ENCODE measurements at regions not wholly inside any gene's neighbourhood (a gene's known extent, or its start where the extent isn't known, plus 50 kb on each side); places are given as distances from the start of the nearest gene placed in this dataset.
"Not testable (repeated sequence)": the region's sequence is repeated elsewhere in the genome, so short reads cannot be mapped to it uniquely, and the experiment has no call there.

DNA sequence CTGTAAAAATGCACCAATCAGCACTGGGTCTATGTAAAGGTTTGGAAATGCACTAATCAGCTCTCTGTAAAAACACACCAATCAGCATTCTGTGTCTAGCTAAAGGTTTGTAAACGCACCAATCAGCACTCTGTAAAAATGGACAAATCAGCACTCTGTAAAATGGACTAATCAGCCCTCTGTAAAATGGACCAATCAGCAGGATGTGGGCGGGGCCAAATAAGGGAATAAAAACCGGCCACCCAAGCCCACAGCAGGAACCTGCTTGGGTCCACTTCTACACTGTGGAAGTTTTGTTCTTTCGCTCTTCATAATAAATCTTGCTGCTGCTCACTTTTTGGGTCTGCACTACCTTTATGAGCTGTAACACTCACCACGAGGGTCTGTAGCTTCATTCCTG is 101.0 kb downstream of the SMC2 start:
- DNase-seq (ENCODE audit: low read depth, low spot score), result not testable (repeated sequence)

DNA sequence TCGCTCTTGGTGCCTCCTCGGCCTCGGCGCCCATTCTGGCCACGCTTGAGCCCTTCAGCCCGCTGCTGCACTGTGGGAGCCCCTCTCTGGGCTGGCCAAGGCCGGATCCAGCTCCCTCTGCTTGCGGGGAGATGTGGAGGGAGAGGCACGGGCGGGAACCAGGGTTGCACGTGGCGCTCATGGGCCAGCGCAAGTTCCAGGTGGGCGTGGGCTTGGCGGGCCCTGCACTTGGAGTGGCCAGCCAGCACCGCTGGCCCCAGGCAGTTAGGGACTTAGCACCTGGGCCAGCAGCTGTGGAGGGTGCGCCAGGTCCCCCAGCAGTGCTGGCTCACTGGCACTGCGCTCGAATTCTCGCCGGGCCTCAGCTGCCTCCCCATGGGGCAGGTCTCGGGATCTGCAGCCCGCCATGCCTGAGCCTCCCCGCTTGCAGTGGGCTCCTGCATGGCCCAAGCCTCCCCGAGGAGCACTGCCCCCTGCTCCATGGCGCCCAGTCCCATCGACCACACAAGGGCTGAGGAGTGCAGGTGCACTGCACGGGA is 106.4 kb downstream of the SMC2 start:
- DNase-seq (ENCODE audit: low read depth, low spot score), result no peak

DNA sequence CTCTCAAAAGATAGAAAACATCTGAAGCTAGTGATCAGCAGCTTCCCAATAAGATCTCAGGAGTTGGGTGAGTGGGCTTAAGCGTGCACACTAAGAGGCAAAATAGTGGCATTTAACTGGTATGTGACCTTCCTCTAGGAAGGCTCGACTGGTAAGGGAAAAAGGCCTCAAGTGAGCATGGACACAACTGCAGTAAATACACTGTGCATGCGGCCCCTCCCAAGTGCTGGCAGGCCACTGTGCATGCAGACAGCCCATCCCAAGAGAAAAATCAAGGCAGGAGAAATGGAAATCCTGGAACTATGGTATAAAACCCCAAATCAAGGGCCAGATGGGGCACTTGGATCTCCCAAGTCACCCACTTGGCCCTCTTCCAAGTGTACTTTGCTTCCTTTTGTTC is 112.7 kb downstream of the SMC2 start:
- no peak for DNase-seq (ENCODE audit: low read depth, low spot score)

DNA sequence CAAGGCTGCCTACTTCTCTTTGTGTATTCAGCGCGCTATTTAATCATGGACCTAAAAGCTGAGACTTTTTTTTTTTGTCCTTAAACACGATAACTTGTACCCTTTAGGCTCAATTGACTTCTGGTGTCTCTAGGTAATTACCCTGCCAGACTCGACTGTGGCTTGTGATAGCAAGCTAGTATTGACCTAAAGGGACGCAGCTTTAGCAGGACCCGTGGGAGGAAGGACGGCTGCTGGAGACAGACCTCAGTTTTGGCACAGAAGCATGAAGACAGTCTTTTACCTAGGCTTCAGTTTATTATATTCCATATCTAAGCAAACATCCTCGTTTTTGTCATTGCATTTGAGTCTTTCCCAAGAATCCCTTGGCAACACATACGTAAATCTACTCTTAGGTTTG is 115.3 kb downstream of the SMC2 start:
- no peak for DNase-seq (ENCODE audit: low read depth, low spot score)

DNA sequence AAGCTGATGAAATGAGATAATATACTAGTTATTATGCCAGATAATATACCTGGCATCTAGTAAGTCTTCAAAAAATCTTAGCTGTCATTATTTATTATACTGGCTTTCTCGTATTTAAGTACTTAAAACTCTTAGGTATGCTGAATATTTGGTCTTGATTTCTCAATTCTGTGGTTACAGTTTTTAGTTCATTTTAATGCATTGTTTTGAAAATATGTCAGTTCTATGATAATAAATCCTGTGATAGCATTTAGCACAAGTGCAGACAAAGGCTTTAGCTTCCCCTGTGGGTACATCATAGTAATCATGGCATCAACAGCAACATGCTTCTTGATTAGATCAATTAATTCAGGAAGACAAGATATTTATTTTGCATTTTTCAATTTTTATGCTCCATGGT is 133.0 kb downstream of the SMC2 start:
- DNase-seq (ENCODE audit: low read depth, low spot score), result no peak

DNA sequence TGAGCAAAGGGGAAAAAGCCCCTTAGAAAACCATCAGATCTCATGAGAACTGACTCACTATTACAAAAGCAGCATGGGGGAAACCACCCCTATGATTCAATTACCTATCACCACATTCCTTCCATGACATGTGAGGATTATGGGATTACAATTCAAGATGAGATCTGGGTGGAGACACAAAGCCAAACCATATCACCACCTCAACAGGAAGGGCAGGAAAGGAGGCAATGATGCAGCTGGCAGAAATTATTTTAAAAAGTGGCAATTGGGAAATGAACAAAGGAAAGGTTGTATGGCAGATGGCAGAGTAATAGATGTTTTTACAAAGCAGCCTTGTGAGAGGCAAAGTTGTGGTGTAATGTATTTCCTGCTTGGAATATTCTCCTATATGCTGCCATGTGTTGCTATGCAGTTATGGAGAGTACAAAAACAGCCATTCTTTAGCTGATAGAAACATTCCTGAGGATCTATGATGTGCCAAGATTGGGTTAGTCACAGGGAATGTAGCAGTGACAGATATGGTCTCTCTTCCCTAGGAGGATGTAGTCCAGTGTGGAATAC is 138.8 kb downstream of the SMC2 start:
- DNase-seq (ENCODE audit: low read depth, low spot score), result no peak

DNA sequence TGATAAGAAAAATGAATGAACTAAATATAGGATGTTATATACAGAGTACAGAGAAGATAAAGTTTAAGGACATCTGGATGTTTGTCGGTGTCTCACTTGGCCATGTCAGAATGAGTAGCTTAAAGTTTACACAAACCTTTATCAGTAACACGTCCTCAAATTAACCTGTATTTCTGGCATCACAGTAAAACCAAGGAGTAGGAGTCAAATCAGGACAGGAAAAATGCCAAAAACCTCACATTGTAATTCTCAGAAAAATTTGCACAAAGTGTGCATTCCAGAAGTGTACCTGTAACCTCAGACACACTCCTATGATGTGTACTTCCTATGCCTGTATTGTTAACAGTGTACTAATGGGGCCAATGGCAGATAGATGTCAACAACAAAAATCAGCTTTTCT is 139.3 kb downstream of the SMC2 start:
- no peak for DNase-seq (ENCODE audit: low read depth, low spot score)

DNA sequence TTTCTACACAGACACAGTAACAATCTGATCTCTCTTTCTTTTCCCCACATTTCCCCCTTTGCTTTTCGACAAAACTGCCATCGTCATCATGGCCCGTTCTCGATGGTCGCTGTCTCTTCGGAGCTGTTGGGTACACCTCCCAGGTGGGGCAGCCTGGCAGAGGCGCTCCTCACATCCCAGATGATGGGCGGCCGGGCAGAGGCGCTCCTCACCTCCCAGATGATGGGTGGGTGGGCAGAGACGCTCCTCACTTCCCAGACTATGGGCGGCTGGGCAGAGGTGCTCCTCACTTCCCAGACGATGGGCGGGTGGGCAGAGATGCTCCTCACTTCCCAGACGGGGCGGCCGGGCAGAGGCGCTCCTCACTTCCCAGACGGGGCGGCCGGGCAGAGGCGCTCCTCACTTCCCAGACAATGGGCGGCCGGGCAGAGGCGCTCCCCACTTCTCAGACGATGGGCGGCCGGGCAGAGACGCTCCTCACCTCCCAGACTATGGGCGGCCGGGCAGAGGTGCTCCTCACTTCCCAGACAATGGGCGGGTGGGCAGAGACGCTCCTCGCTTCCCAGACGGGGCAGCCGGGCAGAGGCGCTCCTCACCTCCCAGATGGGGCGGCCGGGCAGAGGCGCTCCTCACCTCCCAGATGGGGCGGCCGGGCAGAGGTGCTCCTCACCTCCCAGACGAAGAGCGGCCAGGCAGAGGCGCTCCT is 140.7 kb downstream of the SMC2 start:
- not testable (repeated sequence) for DNase-seq (ENCODE audit: low read depth, low spot score)

DNA sequence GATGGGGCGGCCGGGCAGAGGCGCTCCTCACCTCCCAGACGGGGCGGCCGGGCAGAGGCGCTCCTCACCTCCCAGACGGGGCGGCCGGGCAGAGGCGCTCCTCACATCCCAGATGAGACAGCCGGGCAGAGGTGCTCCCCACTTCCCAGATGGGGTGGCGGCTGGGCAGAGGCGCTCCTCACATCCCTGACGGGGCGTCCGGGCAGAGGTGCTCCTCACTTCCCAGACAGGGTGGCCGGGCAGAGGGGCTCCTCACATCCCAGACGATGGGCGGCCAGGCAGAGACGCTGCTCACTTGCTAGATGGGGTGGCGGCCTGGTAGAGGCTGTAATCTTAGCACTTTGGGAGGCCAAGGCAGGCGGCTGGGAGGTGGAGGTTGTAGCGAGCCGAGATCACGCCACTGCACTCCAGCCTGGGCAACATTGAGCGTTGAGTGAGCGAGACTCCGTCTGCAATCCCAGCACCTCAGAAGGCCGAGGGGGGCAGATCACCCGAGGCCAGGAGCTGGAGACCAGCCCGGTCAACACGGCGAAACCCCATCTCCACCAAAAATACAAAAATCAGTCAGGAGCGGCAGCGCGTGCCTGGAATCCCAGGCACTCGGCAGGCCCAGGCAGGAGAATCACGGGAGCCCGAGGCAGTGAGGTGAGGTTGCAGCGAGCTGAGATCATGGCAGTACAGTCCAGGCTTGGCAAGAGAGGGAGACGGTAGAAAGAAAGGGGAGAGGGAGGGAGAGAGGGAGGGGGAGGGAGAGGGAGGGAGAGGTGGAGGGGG is 141.4 kb downstream of the SMC2 start:
- not testable (repeated sequence) for DNase-seq (ENCODE audit: low read depth, low spot score)

DNA sequence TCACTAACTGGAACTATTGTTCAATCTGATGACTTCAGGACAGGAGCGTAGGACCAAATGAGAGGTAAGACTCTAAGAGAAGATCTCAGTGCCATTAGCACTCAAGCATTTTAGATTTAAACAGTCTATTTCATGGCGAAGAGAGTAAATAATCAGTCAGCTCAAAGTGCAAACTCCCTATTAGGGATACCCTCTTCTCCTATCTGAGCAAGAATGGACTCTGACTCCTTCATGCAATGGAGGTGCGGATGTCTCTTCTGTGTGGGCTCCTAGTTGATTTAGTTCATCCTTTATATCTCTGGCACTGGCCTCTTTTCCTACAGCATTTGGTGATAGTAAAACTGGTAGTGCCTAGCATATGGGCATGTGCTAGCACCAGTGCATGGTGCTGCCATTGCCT is 144.6 kb downstream of the SMC2 start:
- DNase-seq (ENCODE audit: low read depth, low spot score), result no peak

DNA sequence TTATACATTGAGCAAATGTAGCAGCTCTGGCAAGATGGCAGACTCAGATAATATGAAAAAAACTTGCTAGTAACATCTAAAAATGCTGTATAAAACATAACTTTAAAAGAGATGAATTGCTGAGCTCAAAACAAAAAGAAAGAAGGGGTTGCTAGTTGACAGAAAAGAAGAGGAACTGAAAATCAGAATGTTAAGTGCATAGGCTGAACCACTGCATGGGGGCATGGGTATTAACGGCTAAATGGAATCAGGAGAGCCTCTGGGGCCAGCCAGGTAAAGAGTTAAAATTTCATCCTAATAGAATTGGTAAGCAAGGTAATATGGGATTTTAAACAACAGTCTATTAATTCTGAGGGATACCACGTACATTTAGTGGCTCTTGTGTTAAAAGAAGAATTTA is 146.8 kb downstream of the SMC2 start:
- DNase-seq (ENCODE audit: low read depth, low spot score), result no peak

DNA sequence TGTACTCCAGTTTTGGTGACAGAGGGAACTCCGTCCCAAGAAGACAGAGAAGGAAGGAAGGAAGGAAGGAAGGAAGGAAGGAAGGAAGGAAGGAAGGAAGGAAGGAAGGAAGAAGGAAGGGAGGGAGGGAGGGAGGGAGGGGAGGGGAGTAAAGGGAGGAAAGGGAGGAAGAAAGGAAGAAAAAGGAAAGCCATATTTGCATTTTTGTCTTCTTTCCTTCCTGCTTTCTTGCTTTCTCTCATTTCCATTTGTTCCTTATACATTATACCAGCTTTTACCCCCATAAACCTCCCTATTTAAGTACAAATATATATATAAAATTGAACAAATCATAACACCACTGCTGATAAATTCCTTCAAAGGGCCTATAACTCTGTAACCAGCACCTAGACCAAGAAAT is 151.8 kb downstream of the SMC2 start:
- no peak for DNase-seq (ENCODE audit: low read depth, low spot score)

DNA sequence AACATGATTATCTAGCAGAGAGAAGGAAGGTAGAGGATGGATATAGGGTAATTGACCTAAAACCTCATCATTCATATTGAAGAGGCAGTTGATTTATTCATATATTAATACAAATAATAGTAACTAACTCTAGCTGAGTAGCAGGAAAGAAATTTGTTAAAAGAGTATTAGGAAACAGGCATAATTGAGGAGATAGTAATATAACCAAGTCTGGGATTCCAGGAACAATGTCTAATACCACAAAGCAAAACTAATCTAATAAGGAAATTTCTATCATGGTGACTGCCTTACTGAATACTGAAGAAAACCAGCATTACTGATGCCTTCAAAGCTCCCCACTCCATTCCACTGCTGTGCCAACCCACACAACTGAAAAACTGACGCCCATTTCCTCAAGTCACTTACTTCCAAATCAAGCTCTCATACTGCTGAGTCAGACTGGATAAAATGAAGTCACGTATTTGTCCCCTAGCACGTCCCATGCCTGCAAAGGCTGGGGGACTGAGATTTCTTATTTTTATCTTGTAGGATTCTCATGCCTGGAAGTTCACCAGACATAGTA is 153.9 kb downstream of the SMC2 start:
- DNase-seq (ENCODE audit: low read depth, low spot score), result no peak

DNA sequence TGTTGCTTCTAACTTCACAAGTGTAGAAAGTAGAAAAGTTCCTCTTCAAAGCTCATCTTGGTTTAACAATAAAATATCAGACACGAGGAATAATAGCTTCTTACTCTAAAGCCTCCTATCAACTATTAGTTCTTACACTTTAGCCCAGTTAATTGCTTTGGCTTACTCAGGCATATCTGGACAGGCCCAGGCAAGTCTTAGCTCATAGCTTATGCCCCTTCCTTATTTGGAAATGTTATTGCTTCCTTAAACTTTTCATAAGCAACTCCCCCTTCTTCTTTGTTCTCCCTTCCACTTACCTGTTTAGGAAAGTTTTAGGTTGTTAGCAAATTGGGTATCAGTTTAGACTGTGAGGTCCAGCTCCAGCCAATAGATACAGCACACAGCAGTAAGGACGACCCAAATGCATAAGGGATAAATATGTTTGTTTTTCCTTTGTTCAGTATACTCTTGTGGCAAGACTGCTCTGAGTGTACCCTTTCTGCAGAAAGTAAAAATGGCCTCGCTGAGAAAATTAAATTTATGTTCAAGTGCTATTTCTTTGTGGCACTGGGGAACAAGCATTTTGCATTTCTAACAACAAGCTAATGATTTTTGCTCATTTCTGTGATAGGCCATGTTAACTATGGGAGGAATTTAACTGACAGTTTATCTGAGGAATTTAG is 162.1 kb downstream of the SMC2 start:
- DNase-seq (ENCODE audit: low read depth, low spot score), result no peak

DNA sequence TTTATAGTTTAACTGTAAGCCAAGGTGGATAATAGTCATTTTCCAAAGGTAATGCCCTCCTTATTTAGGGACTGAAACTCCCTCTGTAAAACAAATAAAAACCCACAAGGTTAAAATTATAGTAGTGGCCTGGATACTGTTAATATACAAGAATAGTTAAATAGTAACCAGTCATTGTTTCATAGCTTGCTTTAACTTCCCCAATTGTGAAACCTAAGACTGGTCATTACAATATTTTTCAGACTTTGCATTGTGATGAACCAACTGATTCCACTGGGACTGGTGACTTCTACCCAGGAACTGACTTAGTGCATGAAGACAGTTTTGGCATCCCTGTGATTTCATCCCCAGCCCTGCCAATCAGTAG is 162.6 kb downstream of the SMC2 start:
- DNase-seq (ENCODE audit: low read depth, low spot score), result no peak

DNA sequence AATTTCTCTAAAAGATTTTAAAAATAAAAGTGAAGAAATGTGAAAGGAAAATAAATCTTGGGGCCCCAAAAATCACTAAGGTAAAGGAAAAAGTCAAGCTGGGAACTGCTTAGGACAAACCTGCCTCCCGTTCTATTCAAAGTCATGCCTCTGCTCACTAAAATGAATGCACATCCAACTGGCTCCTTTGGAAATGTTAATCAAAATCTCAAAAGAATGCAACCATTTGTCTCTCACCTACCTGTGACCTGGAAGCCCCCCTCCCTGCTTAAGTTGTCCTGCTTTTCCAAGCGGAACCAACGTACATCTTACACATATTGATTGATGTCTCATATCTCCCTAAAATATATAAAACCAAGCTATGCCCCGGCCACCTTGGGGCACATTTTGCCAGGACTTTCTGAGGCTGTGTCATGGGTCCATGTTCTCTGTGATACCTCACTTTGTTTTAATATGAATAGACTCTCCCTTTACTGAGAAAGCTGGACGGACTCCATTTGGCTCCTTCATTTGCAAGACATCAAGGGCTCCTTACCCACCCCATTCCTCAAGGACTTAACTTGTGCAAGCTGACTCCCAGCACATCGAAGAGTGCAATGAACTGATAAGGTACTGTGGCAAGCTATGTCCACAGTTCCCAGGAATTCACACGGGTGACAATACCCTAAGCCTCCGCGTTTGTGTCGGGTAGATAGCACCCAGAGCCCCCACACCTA is 164.3 kb downstream of the SMC2 start:
- peak; percentile 26 for DNase-seq (ENCODE audit: low read depth, low spot score)

DNA sequence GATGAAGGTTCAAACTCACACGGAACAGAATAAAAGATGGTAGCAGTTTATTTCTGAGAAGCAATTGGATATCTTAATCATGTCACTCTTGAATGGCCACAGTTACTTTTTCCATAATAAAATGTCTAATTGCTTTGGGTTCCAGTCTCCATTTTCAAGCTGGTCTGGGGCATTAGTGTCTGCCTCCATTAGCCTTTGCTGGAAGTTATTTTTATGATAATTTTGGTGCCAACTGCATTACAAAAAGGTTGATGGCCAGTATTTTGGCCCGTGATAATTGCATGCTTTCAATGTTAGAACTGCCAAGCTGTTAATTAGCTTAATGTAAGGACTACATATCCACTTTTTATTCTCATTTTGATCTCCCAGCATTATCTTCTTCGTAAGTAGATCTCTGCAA is 165.9 kb downstream of the SMC2 start:
- DNase-seq (ENCODE audit: low read depth, low spot score), result no peak

DNA sequence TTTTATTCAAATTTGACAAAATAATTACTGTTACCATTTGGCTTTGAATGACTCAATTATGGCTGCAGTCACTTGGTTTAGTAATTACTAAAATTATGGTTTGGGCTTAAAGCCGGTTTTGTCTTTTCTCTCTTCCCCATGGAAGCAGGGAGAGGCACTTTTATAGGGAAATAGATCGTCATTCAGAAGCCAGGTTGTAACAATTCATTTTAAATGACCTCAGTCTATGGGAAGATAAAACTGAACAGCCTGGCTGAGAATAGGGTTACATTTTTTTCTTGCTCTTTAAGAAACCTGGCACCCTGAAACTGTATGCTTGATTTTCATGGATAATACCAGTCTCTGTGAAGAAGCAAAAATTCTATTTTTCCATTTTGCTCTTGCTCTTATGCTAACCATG is 169.8 kb downstream of the SMC2 start:
- DNase-seq (ENCODE audit: low read depth, low spot score), result no peak

DNA sequence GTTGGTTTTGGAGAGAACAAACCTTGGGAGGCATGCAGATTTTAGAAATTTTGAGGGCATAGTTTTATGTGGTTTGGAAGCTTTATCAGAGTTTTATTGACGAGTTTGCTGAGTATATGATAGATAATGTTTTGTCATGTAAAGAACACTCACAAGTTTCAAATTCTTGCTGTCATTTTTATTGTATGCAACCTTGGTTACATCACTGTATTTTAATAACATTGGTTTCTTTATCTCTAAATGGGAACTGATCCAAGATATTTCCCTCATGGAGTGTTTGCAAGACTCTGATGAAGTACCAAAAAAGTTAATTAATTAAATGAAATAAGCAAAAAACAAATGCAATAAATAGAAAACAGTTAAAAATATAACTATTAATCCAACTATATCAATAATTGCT is 170.3 kb downstream of the SMC2 start:
- no peak for DNase-seq (ENCODE audit: low read depth, low spot score)

DNA sequence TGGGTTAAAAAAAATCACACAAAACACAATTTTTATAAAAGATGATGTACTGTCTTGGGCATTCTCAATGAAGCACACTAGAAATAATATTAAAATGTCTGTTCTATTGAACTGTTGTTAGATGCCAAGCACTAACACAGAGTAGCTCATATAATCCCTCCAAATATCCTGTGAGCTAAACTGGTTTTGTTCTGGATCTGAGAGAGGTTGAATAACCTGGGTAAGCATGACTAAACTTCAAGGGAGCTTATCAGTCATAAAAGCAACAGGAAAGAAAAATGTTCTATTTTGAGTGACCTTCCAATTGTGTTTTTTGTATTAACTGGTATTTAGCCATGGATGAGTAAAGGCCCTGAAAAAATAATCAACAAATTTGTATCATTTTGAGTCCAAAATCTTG is 175.3 kb downstream of the SMC2 start:
- DNase-seq (ENCODE audit: low read depth, low spot score), result no peak
